ENCODE measurements at regions not wholly inside any gene's neighbourhood (a gene's known extent, or its start where the extent isn't known, plus 50 kb on each side); places are given as distances from the start of the nearest gene placed in this dataset.
A peak's percentile ranks its signal among the peaks of the same experiment; 100 is the strongest.

DNA sequence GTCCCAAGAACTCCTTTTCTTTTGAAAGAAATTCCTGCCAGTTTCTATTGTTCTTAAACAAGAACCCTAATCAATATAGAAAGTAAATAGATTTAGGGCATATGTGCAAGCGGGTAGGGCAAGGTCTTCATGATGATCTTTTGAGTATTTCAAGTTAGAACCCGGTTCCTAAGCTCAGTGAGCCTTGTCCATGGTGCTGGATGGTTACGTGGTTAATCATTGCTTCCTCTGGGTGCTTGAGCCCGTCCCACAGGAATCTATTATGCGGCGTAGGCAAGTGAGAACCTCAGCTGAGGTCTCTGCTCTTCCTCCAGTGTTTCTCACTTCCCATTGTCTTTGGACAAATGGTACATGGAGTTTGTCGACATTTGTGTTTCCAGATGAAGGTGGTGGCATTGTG, 580.8 kb upstream of the EEF2KMT start:
- no peak for DNase-seq

DNA sequence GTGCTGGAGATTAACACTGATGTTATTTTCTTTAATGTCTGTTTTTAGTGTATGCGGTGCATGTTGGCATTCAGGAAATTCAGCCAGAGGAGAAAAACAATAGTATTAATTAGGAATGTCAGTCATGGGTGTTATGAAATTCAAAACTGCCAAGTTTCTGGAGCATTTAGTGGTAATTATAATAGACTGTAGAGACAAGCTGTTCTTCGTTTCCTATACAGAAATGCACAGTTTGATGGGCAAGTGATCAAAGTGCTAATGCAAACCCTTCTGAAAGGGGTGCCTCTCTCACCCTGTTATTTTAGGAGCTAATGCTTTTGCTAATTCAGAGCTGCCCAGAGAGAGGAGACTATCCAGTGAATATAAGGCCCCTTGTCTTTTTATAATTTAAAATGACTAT, 573.8 kb upstream of the EEF2KMT start:
- DNase-seq, result no peak

DNA sequence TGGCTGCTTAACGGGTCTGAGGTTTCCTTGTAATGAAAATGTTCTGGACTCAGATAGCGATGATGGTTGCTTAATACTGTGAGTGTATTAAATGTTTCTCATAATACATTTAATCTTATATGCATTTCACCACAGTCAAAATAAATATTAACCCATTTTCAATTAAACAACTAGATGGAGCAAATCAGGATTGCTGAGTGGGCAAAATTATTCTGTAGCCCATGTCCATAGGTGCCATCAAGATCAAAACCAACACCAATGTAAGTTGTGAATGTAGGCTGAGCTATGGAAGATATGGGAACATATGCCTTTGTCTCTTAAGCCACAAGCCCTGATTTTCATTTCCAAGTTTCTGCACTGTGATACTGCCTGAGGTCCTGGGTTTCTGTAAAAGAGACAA, 572.6 kb upstream of the EEF2KMT start:
- DNase-seq, result no peak

DNA sequence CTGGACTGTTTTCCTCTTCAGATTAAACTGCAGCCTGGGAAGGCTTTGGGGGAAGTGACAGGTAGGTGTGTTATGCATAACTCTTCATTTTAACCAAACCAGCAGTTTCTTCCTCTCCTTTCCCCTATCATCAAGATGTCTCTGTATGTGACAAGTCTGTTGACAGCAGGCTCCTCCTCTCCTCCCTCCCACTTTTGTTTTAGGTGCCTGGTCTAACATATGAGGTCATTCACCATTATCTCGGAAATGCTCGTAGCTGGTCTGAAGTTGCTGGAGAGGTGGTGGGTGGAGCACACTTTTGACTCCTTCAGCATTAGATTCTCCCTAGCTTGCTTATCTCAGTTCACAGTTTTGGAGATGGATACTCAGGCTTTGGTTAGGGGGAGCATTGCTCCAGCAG, 571.0 kb upstream of the EEF2KMT start:
- DNase-seq, result no peak

DNA sequence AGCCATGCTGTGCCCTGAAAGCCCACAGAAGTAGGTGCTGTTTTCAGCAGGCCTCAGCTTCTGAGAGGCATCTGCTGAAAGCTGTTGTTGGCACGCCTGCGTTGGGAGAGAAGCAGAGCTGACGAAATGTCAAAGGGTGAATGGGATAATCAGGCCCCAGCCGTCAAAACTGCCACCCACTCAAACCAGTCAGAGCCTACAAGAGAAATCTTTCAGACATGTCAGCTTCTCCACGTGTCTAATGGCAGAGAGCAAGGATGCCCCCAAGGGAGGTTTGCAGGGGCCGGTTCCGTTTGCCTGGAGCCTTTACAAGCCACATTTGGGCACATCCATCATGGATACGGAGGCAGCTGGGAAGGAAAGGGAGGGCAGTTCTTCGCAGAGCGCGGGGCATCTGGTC, 568.2 kb upstream of the EEF2KMT start:
- no peak for DNase-seq

DNA sequence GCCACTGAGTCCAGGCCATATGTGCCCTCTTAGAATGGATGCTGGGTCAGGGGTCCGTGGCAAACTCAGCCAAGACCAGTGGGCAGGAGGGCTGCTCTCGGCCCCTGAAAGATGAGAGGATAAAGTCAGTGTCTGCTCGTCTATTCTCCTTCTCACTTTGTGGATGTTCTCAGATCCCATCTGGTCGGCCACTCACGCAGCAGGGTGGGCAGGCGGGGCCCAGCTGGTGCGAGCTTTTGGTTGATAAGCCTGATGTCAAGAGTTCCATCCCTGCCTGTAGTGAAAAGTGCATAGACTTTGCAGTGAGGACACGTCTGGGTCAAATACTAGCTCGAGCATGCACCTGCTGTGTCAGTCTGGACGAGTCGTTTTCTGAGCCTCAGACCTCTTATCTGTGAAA, 556.2 kb upstream of the EEF2KMT start:
- no peak for DNase-seq

DNA sequence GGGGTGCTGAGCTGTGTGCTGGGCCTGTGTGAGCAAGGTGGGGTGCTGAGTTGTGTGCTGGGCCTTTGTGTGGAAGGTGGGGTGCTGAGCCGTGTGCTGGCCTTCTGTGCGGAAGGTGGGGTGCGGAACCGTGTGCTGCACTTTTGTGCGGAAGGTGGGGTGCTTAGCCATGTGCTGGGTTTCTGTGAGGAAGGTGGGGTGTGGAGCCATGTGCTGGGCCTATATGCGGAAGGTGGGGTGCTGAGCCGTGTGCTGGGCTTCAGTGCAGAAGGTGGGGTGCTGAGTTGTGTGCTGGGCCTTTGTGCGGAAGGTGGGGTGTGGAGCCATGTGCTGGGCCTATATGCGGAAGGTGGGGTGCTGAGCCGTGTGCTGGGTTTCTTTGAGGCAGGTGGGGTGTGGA, 555.4 kb upstream of the EEF2KMT start:
- no peak for DNase-seq

DNA sequence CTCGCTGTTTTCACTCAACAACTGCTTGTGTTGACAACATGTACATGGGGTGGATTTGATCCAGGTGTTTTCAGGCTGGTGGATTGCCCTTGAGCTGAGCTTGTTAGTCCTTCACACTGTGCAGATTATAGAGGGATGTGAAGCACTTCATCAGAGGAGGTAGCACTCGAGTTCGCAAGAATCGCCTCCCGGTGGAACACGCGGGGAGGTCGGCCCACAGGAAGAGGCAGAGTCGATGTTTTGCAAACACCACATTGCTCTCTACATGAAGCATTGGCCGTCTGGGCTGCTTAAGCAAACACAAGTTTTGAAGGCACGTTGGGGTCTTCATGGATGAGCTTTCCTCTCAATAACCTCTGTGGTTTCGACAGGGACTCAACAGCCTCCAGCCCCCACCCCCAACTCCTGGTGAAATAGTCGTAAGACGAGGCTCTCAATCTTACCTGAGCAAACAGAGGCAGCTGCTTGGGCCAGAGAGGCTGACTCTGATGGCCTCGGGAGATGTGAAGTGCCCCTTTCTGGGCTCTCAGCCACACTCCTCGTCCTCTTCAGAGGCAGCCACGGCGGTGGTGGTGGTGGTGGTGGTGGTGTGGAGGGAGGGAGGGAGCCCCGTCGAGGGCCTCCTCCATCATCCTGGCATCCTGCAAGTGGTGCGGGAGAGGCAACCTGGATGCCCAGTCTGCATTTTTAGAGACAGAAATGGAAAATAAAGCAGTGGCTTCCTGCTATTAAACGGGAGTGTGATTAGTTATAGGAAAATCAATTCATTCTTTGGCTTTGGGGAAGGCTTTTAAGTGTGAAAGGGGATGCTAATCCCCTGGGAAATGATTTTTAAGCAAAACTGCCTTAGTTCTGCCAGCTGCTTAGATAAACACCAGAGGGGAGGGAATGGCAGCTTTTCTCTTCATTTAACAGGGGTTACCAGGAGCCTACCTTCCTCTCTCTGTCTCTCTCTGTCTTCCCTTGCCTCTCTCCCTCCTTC, 552.5 kb upstream of the EEF2KMT start:
- no peak for DNase-seq

DNA sequence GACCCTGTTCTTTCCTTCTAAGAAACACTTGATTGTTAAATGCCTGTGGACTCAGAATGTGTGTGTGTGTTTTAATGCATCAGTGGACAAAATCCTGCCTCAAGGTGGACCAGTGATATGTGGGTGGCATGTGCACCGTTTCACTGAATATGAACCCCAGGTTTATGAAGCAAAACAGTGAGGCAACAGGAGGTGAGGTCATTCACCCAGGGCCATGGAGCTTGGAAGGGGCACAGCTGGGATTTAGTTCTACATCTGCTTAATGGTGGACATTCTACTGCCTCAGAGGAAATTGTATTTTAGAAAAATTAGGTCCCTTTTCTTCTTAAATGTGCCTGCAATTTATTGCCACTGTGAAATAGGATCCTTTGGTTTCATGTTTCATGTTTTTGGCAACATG, 549.5 kb upstream of the EEF2KMT start:
- DNase-seq, result no peak

DNA sequence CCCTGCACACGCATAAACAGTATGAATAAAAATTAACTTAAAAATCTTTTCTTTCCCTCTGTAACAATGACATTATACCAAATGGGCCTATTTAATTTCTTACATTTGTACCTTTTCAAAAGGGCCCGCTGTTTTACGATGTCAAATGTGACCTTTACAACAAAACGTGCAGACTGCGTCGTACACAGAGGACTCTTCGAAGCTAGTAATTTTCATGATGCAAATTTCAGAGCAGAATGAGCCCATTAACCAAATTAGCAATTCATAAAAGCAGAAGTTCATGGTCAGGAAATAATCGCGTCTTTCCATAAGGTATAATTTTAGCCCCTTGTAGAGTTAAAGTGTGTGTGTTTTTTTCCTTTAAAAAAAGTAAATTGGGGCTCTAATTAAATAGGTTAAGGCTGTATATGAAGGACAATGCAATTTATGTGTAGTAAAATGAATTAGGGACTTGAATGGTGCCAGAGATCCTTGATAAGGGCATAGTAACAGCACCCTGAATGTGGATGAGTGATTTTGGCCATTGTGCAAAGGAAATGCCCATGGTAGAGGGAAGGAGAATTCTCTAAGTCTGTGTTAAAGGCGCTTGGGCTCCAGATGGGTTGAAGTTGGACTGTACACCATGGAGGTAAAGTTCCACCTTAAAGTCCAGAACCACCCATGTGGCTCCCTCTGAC, 546.4 kb upstream of the EEF2KMT start:
- no peak for DNase-seq

DNA sequence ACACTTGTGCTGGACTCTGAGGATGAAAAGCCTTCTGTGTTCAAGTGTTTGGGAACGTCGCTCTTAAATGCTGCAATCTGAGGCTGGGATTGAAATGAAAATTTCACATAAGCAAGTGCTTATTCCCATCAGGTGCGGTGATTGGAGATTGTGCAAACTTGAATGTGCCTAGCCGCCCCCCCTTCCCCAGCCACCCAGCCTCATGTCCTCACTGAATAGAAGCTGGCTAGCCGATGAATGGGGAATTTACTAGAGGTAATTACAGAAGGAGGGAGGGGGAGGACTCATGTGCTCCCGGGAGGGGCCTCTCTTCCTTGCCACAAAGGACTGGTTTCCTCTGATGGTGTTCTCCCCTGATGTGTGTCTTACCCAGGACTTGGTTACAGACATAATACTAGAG, 544.8 kb upstream of the EEF2KMT start:
- DNase-seq, result no peak

DNA sequence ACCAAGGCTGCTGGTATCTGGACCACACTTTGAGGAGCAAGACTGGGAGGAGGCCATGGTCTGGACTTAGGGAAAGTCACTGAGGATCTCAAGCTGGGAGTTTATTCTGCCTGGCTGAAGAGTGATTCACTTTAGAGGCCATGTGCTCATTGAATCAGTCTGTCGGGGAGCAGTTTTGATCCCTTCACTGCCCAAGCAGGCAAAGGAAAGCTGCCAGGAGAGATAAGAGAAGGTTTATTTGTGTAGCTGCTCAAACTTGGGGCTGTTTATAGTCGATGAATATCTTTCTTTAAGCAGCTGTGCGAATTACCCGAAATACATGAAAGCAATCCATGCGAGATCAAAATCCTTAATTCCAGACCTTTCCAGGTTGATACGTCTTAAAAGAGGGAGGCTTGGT, 544.4 kb upstream of the EEF2KMT start:
- no peak for DNase-seq

DNA sequence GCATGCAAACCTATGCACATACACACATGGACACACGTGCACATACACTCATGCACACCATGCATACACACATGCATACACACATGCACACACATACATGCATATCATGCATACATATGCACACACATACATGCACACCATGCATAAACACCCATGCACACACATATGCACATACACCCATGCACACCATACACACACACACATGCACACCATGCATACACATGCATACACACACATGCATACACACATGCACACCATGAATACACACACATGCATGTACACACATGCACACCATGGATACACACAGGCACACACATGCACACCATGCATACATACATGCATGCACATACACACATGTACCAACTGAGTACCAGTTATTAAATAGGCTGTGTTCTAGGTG, 543.3 kb upstream of the EEF2KMT start:
- DNase-seq, result no peak

DNA sequence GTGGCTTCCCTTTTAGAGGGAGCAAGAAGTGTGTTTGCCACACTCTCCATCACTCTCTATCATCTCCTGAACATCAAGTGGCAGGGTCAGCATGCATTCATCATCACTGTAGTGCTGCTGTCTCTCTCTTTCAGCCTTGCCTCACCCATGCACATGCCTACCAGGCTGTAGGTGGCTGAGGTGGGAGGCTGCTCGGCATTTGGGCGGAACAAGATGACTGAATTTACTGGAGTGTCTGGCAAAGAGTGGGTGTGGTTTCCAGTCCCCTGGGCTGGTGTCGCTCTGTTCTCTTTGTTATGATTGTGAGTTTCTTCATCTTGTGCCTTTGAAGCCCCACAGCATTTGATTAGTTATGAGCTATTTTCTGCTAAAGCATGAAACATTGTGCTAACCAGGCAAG, 541.9 kb upstream of the EEF2KMT start:
- no peak for DNase-seq

DNA sequence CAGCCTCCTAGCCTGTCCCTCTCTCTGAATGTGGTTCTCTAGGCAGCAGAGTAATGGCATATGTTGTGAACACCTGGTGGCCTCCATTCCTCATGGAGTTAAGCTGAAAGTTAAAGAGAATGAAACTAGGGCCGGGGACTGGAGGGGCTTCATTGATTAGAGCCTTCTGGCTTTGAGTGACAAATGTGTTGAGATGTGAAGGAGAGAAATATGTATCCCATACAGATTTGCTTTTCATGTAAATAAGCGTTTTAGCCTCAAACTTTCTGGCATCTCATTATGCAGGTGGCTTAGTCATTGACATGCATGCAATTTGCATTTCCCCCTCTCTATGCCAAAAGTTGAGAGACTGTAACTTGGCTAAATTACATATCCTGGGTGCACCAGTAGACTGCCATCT, 537.7 kb upstream of the EEF2KMT start:
- no peak for DNase-seq

DNA sequence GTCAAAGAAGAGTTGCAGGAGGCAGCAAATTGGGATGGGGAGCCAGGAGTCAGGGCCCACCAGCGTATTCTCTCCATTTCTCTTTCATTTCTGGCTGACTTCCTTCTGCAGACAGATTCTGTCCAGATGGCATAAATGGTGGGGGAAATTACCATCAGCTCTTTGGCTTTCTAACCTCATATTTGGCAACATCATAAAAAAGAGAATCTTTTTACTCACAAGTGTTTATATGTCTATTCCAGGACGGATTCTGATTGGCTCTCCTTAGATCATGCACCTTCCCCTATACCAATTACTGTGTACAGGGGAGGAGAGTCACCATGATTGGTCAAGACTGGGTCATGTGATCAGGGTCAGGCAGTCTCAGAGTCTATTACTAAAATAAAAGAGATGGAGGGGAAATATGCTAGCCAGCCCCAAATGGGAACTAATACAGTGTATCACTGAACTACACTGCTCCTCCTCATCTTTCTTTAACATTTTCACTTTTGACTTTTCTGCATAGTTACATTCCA, 537.1 kb upstream of the EEF2KMT start:
- no peak for DNase-seq

DNA sequence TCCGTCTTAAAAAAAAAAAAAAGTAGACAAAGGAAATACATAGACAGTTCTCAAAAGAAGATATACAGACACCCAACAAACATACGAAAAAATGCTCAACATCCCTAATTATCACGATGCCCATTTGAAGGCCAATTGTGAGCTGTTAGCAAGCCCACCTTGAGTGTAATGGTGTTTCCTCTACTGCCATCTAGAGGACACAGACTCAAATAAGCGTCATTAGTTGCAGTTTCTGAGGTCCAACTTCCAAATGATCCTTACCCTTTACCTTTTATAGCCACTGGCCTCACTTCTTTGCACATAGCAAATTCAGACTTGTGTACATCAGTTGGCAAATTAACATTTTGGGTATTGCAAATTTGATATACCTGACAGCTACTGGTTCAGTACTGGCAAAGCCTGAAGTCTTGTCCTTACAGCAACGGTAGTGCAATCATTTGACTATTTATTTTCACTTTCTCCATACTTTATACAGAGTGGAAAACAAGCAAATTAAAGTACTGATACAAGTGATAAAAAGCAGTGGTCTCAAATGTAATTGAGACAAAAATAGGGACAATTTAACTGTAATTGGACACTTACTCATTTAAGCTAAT, 536.3 kb upstream of the EEF2KMT start:
- DNase-seq, result no peak

DNA sequence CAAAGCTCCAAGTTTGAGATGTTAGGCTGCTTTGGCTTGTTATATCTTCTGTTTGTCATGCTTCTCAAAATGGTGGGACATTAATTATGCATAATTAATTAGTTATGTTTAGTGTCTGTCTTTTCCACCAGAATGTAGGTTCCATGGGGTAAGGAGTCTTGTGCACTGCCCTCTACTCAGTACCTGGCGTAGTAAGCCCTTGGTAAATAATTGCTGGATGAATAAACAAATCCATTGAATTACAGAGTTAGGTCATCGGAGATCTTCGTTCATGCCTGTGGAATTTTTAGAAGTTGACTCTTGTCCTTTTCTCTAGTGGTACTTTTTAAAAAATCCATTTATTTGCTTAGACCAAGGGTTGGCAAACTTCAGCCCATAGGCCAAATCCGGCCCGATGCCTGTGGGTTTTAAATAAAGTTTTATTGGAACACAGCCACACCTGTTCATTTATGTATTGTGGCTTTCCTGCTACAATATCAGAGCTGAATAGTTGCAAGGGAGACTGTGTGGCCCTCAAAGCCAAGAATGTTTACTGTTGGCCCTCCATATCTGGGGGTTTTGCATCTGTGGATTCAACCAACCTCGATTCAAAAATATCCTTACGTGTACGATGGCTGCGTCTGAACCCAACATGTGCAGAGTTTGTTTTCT, 524.8 kb upstream of the EEF2KMT start:
- DNase-seq, result no peak

DNA sequence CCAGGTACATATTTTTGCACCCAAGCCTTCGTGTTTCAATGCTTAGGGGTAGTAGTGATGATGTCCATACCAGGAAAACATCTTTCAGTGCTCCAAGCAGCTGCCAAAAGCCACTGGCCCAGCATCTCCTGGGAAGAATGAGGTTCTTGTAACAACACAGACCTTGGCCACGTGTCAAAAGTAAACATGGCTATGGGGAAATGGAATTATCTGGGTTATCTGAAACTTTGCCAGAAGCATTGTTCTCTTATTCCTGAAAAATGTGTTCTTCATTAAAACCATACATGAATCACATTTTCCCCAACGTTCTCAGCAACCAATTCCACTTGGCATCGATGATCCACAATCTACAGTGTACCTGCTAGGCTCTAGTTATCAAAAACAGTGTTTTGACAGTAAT, 524.2 kb upstream of the EEF2KMT start:
- DNase-seq, result no peak

DNA sequence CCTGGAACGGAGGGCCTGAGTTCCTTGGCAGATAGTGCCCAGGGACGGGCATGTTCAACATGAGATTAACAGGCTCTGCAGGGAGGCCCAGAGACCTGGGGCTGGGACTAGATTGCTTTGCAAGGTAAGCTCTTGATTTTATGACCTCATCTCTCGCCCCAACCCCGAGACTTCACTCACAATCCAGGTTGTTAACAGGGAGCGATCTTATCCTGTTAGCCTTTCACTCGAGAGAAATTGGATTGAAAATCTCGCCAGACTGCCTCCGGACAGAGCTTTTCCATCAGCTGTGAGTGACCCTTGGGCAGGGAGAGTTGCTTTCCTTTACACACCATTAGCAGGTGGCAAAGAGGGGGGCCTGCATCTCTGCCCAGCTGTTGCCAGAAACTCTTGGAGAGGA, 521.7 kb upstream of the EEF2KMT start:
- no peak for DNase-seq

DNA sequence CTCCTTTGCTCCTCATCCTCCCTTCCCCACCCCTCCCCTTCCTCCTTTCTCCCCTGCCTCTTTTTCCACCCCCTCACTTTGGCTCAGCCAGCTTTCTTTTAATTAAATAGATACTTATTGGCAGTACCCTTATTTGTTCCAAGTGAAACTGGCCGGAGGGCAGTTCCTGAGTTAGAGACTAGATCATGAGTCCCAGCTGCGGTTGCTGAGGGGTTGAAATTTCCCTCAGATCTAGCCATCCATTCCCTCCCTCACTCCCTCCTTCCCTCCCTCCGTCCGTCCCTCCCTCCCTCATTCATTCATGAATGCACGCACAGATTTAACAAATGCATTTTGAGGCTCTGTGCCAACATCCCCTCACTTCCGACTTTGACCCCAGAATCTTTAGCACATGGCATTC, 519.2 kb upstream of the EEF2KMT start:
- DNase-seq, result no peak

DNA sequence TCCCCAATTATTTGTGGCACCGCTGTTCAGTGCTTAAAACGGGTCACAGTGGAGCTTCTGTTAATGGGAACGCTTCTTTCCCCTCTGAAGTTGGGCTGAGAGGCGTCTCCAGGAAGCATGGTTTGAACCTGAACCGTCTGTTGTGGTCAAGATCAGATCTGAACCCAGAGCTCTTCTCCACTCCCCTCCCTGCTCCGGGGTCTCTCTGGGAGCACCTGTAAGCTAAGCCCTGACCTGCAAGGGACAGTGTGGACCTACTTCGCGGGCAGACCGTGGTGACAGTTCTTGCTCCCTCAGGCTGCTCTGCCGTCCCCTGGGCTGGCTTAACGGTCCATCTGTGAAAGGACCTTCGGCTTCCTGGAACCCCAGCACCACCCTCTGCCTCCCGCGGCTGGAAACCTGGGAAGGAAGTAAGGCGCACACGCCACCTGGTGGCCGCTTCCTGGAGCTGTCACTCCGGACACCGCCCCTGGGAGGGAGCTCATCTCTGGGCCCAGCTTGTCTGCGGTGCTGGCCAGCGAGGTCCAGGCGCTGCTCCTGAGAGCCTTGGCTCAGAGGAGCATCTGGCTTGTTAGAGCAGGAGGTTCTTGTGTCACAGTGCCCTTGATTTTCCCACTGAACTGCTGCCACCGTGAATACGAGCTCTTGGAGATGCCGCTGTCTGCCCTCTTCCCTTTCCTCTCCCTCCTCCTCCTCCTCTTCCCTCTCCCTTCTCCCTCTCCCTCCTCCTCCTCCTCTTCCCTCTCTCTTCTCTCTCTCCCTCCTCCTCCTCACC, 518.5 kb upstream of the EEF2KMT start:
- peak; percentile 14 to 43 for DNase-seq
